22Rv1 (cell line): ENCODE measurements at regions not wholly inside any gene's neighbourhood (a gene's known extent, or its start where the extent isn't known, plus 50 kb on each side); places are given as distances from the start of the nearest gene placed in this dataset.

ENCODE experiments used
- ZFX ChIP-seq: fragments of 450-650 bp; IDR thresholded peaks from 2 replicates; pipeline ENCODE4 v1.6.1; 2017; ENCODE audit warnings: antibody characterized with exemption, borderline replicate concordance
- TF ChIP-seq, protein P1 (sequence below): fragments of 450-650 bp; IDR thresholded peaks from 2 replicates; pipeline ENCODE4 v1.5.1; 2017; ENCODE audit warnings: mild to moderate bottlenecking

DNA sequence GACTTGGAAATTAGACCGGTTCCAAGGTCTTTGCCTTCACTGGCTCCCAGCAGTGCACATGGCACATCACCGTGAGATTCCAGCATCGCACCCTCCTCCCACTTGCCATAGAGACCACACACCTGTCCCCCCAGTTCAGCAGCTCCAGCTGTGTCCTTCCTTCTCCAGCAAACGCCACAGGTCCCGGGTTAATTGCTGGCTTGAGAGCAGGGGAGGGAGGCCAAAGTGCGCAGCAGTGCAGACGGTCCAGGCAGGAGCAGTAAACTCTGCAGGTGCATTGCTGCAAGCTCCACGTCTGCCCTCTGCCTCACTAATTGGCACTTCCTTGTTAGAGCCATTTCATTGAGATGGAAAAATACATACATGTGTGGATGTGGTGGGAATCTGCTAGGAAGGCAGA is 65.3 kb downstream of the KLHDC7A start:
- TF ChIP-seq, protein P1, sequence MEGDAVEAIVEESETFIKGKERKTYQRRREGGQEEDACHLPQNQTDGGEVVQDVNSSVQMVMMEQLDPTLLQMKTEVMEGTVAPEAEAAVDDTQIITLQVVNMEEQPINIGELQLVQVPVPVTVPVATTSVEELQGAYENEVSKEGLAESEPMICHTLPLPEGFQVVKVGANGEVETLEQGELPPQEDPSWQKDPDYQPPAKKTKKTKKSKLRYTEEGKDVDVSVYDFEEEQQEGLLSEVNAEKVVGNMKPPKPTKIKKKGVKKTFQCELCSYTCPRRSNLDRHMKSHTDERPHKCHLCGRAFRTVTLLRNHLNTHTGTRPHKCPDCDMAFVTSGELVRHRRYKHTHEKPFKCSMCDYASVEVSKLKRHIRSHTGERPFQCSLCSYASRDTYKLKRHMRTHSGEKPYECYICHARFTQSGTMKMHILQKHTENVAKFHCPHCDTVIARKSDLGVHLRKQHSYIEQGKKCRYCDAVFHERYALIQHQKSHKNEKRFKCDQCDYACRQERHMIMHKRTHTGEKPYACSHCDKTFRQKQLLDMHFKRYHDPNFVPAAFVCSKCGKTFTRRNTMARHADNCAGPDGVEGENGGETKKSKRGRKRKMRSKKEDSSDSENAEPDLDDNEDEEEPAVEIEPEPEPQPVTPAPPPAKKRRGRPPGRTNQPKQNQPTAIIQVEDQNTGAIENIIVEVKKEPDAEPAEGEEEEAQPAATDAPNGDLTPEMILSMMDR = no peak
- no peak for TF ChIP-seq ZFX
